ENCODE measurements at regions not wholly inside any gene's neighbourhood (a gene's known extent, or its start where the extent isn't known, plus 50 kb on each side); places are given as distances from the start of the nearest gene placed in this dataset.

DNA sequence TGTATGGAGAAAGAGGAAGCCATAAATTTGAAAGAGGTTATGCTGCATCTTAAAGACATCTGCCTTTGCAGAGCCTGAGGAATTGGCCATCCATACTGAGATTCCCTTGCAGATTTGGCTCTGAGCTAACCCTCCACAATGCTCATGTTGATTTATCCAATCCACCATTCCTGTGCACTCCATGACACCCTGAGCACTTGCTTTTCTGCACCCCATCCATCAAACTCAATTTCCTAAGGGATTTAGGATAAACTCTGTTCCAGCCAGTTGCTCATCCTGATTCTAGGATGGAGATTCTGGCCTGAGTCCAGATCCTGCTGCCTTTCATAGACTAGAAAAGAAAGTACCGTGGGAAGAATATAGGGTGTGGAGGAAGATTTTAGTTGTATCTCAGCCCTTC, 379.2 kb upstream of the LARGE1 start:
- H3K27me3 ChIP-seq (ENCODE audit: insufficient read depth, low read length), result no peaks in the 10 kb centered on the region

DNA sequence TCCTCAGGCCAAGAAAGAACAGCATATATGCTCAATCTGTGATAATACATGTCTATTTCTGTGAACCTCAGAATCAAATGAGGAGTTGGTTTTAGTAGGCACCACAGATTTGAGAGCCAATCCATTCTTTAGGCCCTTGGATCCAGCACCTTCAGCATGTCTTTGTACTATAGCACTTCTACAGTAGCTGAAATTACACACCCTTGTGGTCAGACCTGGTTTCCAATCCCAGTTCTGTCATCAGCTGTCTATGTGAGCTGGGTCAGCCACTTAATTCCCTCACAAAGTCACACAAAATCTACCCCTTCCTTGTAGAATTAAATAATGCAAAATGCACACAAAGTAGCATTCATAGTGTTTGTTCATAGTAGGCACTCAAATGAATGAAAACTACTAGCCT, 381.3 kb upstream of the LARGE1 start:
- Histone ChIP-seq H3K79me2 (ENCODE audit: insufficient read depth, low read length) (no peaks in the 10 kb centered on the region), H3K27ac (ENCODE audit: low read depth, low read length) (no peak overlapping the region), H3K9ac (ENCODE audit: low read length) (no peak overlapping the region), H4K20me1 (ENCODE audit: insufficient read depth) (no peaks in the 10 kb centered on the region), H3K36me3 (ENCODE audit: control insufficient read depth in 1 of 2, insufficient read depth in 2 of 2, low read length in 2 of 2) (no peaks in the 10 kb centered on the region), H3K4me3 (replicated peaks in 1 of 2; ENCODE audit: low read depth in 1 of 2, low read length in 2 of 2) (no peak overlapping the region), H2AFZ (ENCODE audit: low read depth, low read length, poor library complexity, severe bottlenecking) (no peak overlapping the region), H3K9me3 (ENCODE audit: control insufficient read depth in 1 of 2, insufficient read depth in 1 of 2, low read depth in 1 of 2, low read length in 2 of 2) (peaks cover 18 to 40% of the 10 kb centered on the region in 2 experiments; a peak in 2 of 4 replicates), H3K4me1 (ENCODE audit: control insufficient read depth in 1 of 2, insufficient read depth in 2 of 2, low read length in 2 of 2) (no peaks in the 10 kb centered on the region), H3K4me2 (ENCODE audit: low read length) (no peak overlapping the region), H3K9me2 (ENCODE audit: insufficient read depth) (no peaks in the 10 kb centered on the region), H3K27me3 (ENCODE audit: insufficient read depth, low read length) (no peaks in the 10 kb centered on the region)
- intact Hi-C loops (cut with micrococcal nuclease), result no loop called here
- DNase-seq (ENCODE audit: low read depth, low spot score), result no peak
- ATAC-seq, result no peak
- POLR2A ChIA-PET, result no interaction called here
- CTCF ChIA-PET, result no interaction called here
- RAD21 ChIA-PET (ENCODE audit: low non-redundant PET in 1 of 2, low total read pairs in 2 of 2, uncharacterized antibody in 2 of 2, unreplicated experiment in 2 of 2), result no interaction called here
- no TSS peak for BruUV-seq (replicated peaks)
- TF ChIP-seq EGR1 (IDR thresholded peaks at IDR 0.05; ENCODE audit: low read depth), result no peak
- TF ChIP-seq POLR2AphosphoS5 (IDR thresholded peaks at IDR 0.05; ENCODE audit: low read depth, low read length), result no peak
- TF ChIP-seq SIN3A (IDR thresholded peaks at IDR 0.05; ENCODE audit: low read depth), result no peak
- no peak for TF ChIP-seq RAD21 (IDR thresholded peaks at IDR 0.05; ENCODE audit: low read depth)
- TF ChIP-seq YY1 (IDR thresholded peaks at IDR 0.05; ENCODE audit: extremely low read depth, insufficient replicate concordance, low read depth, low read length), result no peak
- TF ChIP-seq, protein P1, sequence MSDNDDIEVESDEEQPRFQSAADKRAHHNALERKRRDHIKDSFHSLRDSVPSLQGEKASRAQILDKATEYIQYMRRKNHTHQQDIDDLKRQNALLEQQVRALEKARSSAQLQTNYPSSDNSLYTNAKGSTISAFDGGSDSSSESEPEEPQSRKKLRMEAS (IDR thresholded peaks at IDR 0.05), result no peak
- no peak for TF ChIP-seq CBX3 (IDR thresholded peaks at IDR 0.05; ENCODE audit: low read depth)
- no peak for TF ChIP-seq POLR2A (IDR thresholded peaks at IDR 0.05; ENCODE audit: borderline replicate concordance, extremely low read depth, insufficient read depth, insufficient read length)
- TF ChIP-seq EZH2phosphoT487 (IDR thresholded peaks at IDR 0.05; ENCODE audit: borderline replicate concordance), result no peak
- TF ChIP-seq, protein P2, sequence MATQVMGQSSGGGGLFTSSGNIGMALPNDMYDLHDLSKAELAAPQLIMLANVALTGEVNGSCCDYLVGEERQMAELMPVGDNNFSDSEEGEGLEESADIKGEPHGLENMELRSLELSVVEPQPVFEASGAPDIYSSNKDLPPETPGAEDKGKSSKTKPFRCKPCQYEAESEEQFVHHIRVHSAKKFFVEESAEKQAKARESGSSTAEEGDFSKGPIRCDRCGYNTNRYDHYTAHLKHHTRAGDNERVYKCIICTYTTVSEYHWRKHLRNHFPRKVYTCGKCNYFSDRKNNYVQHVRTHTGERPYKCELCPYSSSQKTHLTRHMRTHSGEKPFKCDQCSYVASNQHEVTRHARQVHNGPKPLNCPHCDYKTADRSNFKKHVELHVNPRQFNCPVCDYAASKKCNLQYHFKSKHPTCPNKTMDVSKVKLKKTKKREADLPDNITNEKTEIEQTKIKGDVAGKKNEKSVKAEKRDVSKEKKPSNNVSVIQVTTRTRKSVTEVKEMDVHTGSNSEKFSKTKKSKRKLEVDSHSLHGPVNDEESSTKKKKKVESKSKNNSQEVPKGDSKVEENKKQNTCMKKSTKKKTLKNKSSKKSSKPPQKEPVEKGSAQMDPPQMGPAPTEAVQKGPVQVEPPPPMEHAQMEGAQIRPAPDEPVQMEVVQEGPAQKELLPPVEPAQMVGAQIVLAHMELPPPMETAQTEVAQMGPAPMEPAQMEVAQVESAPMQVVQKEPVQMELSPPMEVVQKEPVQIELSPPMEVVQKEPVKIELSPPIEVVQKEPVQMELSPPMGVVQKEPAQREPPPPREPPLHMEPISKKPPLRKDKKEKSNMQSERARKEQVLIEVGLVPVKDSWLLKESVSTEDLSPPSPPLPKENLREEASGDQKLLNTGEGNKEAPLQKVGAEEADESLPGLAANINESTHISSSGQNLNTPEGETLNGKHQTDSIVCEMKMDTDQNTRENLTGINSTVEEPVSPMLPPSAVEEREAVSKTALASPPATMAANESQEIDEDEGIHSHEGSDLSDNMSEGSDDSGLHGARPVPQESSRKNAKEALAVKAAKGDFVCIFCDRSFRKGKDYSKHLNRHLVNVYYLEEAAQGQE (IDR thresholded peaks at IDR 0.05; ENCODE audit: low read depth), result no peak
- TF ChIP-seq ZNF274 (IDR thresholded peaks at IDR 0.05; ENCODE audit: low read depth, low read length), result no peak
- no peak for TF ChIP-seq JUND (IDR thresholded peaks at IDR 0.05)

More for the DNA sequence above, 379.2 kb upstream of the LARGE1 start:
- intact Hi-C loops (cut with micrococcal nuclease), result no loop called here
- Histone ChIP-seq H2AFZ (ENCODE audit: low read depth, low read length, poor library complexity, severe bottlenecking) (no peak overlapping the region), H3K36me3 (ENCODE audit: control insufficient read depth in 1 of 2, insufficient read depth in 2 of 2, low read length in 2 of 2) (no peaks in the 10 kb centered on the region), H4K20me1 (ENCODE audit: insufficient read depth) (no peaks in the 10 kb centered on the region), H3K9ac (ENCODE audit: low read length) (no peak overlapping the region), H3K4me3 (replicated peaks in 1 of 2; ENCODE audit: low read depth in 1 of 2, low read length in 2 of 2) (no peak overlapping the region), H3K27ac (ENCODE audit: low read depth, low read length) (no peak overlapping the region), H3K4me1 (ENCODE audit: control insufficient read depth in 1 of 2, insufficient read depth in 2 of 2, low read length in 2 of 2) (no peaks in the 10 kb centered on the region), H3K9me2 (ENCODE audit: insufficient read depth) (no peaks in the 10 kb centered on the region), H3K4me2 (ENCODE audit: low read length) (no peak overlapping the region), H3K9me3 (ENCODE audit: control insufficient read depth in 1 of 2, insufficient read depth in 1 of 2, low read depth in 1 of 2, low read length in 2 of 2) (peaks cover 18 to 50% of the 10 kb centered on the region in 2 experiments; a peak in 2 of 4 replicates), H3K79me2 (ENCODE audit: insufficient read depth, low read length) (no peaks in the 10 kb centered on the region)
- TF ChIP-seq EGR1 (IDR thresholded peaks at IDR 0.05; ENCODE audit: low read depth) (no peak), JUND (IDR thresholded peaks at IDR 0.05) (no peak), POLR2AphosphoS5 (IDR thresholded peaks at IDR 0.05; ENCODE audit: low read depth, low read length) (no peak), FOSL1 (IDR thresholded peaks at IDR 0.05; ENCODE audit: low read depth) (no peak), CBX3 (IDR thresholded peaks at IDR 0.05; ENCODE audit: low read depth) (no peak), ZFX (IDR thresholded peaks at IDR 0.05) (no peak), RAD21 (IDR thresholded peaks at IDR 0.05; ENCODE audit: low read depth) (no peak), SP1 (IDR thresholded peaks at IDR 0.05; ENCODE audit: low read depth) (no peak), YY1 (IDR thresholded peaks at IDR 0.05; ENCODE audit: extremely low read depth, insufficient replicate concordance, low read depth, low read length) (no peak)
- TF ChIP-seq, protein P1 (IDR thresholded peaks at IDR 0.05), result no peak
- ChIA-PET POLR2A (no interaction called here), CTCF (no interaction called here), RAD21 (ENCODE audit: low non-redundant PET in 1 of 2, low total read pairs in 2 of 2, uncharacterized antibody in 2 of 2, unreplicated experiment in 2 of 2) (no interaction called here)
- ATAC-seq (no peak), DNase-seq (ENCODE audit: low read depth, low spot score) (no peak)
- BruUV-seq (replicated peaks), result no TSS peak
